BJ (cell line): ENCODE measurements at regions not wholly inside any gene's neighbourhood (a gene's known extent, or its start where the extent isn't known, plus 50 kb on each side); places are given as distances from the start of the nearest gene placed in this dataset.

Experiments used
- CTCF ChIA-PET: fragments of 350-600 bp; formaldehyde crosslinking; extraction: SDS; loops from one replicate; lab custom pipeline; 2021; ENCODE audit warnings: antibody characterized with exemption, inconsistent platforms; lab: Yijun Ruan, JAX
- POLR2A ChIA-PET: fragments of 300-600 bp; sonication (Branson Sonifier 250); formaldehyde crosslinking; extraction: SDS; loops from one replicate; lab custom pipeline; 2021; ENCODE audit warnings: antibody characterized with exemption; lab: Charles Lee
- DNase-seq: peaks from one replicate; pipeline ENCODE4 v3.0.0-alpha.2; 2011; ENCODE audit warnings: low read depth
- H3K27me3 ChIP-seq: 2 replicates; pipeline ENCODE4 v1.6.0; 2011; ENCODE audit warnings: low read length; ENCODE audit not compliant: control insufficient read depth, insufficient read depth
- H3K36me3 ChIP-seq: 2 replicates; pipeline ENCODE4 v1.5.1; 2011; ENCODE audit warnings: low read length; ENCODE audit not compliant: control insufficient read depth, insufficient read depth
- H3K4me3 ChIP-seq: 2 replicates; pipeline ENCODE4 v1.5.1; 2011; ENCODE audit warnings: low read depth, mild to moderate bottlenecking, control low read depth, low read length
- TF ChIP-seq, protein P1 (sequence below): IDR thresholded peaks from 2 replicates; pipeline ENCODE4 v1.5.1; 2011; ENCODE audit warnings: low read depth, mild to moderate bottlenecking, control low read depth, inconsistent platforms, low read length, moderate library complexity; ENCODE audit not compliant: insufficient read depth

GRCh38 chr3:87719060-87719459 is 339.7 kb downstream of the CGGBP1 start:
- POLR2A ChIA-PET, result no interaction called here

DNA sequence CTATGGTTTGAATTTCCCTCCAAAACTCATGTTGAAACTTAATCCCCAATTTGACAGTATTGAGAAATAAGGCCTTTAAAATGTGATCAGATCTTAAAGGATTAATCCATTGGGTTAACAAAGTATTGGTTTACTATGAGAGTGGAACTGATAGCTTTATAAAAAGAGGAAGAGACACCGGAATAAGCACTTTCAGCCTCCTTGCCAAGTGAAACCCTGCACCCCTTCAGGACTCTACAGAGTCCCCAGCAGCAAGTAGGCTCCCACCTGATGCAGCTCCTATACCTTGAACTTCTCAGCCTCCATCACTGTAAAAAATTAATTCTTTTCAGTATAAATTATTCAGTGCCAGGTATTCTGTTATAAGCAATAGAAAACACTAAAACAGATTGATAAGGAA is 348.3 kb downstream of the CGGBP1 start:
- POLR2A ChIA-PET, result no interaction called here
- no peak overlapping the region for H3K4me3 ChIP-seq
- H3K27me3 ChIP-seq, result no peaks in the 10 kb centered on the region
- no peaks in the 10 kb centered on the region for H3K36me3 ChIP-seq
- TF ChIP-seq, protein P1, sequence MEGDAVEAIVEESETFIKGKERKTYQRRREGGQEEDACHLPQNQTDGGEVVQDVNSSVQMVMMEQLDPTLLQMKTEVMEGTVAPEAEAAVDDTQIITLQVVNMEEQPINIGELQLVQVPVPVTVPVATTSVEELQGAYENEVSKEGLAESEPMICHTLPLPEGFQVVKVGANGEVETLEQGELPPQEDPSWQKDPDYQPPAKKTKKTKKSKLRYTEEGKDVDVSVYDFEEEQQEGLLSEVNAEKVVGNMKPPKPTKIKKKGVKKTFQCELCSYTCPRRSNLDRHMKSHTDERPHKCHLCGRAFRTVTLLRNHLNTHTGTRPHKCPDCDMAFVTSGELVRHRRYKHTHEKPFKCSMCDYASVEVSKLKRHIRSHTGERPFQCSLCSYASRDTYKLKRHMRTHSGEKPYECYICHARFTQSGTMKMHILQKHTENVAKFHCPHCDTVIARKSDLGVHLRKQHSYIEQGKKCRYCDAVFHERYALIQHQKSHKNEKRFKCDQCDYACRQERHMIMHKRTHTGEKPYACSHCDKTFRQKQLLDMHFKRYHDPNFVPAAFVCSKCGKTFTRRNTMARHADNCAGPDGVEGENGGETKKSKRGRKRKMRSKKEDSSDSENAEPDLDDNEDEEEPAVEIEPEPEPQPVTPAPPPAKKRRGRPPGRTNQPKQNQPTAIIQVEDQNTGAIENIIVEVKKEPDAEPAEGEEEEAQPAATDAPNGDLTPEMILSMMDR, result no peak
- DNase-seq, result no peak
- CTCF ChIA-PET, result no interaction called here

More at GRCh38 chr3:87719060-87719459, 339.7 kb downstream of the CGGBP1 start:
- CTCF ChIA-PET, result no interaction called here
- no peak overlapping the region for H3K4me3 ChIP-seq
- H3K36me3 ChIP-seq, result no peaks in the 10 kb centered on the region
- H3K27me3 ChIP-seq, result no peaks in the 10 kb centered on the region
- TF ChIP-seq, protein P1, result no peak
- DNase-seq, result no peak

DNA sequence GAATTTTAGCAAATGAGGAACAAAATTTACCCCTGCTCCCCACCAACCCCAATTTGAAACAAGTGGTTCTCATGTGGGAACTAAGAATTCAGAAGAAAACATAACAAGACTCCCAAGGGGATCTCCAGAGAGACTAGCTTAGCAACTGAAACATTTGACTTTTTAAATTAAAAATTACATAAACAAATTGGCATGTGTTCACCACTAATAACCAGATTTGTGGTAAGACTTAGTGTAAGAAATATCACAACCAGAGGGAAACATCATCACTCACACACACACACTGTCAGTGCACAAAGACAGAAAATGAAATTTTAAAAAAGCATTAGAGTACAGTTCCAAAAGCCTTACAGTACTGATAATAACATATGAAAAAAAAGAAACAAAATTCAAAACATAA is 348.8 kb downstream of the CGGBP1 start:
- DNase-seq, result no peak
- Histone ChIP-seq H3K27me3 (no peaks in the 10 kb centered on the region), H3K36me3 (no peaks in the 10 kb centered on the region), H3K4me3 (no peak overlapping the region)
- POLR2A ChIA-PET, result no interaction called here
- TF ChIP-seq, protein P1, result no peak
- CTCF ChIA-PET, result no interaction called here

- ChIA-PET POLR2A (no interaction called here), CTCF (no interaction called here)
- no peaks in the 10 kb centered on the region for H3K36me3 ChIP-seq
- H3K27me3 ChIP-seq, result no peaks in the 10 kb centered on the region
- H3K4me3 ChIP-seq, result no peak overlapping the region
- no peak for DNase-seq
- TF ChIP-seq, protein P1, result no peak
Observed at GRCh38 chr3:87706176-87706575, 352.6 kb downstream of the CGGBP1 start.

DNA sequence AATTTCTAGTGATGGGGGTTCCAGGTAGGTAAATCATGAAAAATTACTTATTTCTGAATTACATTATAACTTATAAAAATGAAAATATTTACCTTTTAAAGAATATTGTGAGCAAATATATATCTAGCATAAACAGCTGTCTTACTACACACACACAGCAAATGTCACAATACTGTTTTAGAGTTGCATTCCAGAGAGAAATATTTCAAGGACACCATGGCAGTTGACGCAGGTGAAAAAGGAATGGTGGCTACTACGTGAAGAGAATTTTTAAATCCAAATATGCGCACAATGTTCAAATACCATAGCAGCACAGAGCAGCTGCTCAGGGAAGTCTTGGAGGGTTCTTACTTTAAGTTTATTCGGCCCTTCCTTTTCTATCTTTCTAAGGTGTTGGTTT is 356.2 kb downstream of the CGGBP1 start:
- Histone ChIP-seq H3K36me3 (no peaks in the 10 kb centered on the region), H3K4me3 (no peak overlapping the region), H3K27me3 (no peaks in the 10 kb centered on the region)
- ChIA-PET POLR2A (no interaction called here), CTCF (no interaction called here)
- no peak for DNase-seq
- TF ChIP-seq, protein P1, result no peak
